ENCODE measurements at regions not wholly inside any gene's neighbourhood (a gene's known extent, or its start where the extent isn't known, plus 50 kb on each side); places are given as distances from the start of the nearest gene placed in this dataset.

- Histone ChIP-seq H3K27me3 (no peaks in the 10 kb centered on the region), H3K36me3 (no peaks in the 10 kb centered on the region), H3K27ac (no peak overlapping the region), H3K4me1 (peaks cover 0 to 3% of the 10 kb centered on the region in 2 donors), H3K4me3 (no peak overlapping the region), H3K9me3 (no peaks in the 10 kb centered on the region)
- intact Hi-C loops (cut with DNase I; ENCODE audit: low total_unique reads) (no loop called here), in situ Hi-C loops (cut with MboI; ENCODE audit: low sequenced_read_pairs in 4 of 4) (no loop called here)
- no peak for DNase-seq
- no peak for ATAC-seq
- TF ChIP-seq CTCF (IDR thresholded peaks at IDR 0.05 in 4 of 5, conservative IDR thresholded peaks at IDR 0.05 in 1 of 5) (no peak), POLR2A (IDR thresholded peaks at IDR 0.05) (no peak)
Measured at GRCh38 chr18:56127322-56128099, 510.9 kb downstream of the TXNL1 start.

GRCh38 chr18:56124186-56124585 is 514.2 kb downstream of the TXNL1 start:
- no peak overlapping the region for H3K4me3 ChIP-seq
- H3K27me3 ChIP-seq: no peaks in the 10 kb centered on the region
- in situ Hi-C loops (cut with MboI; ENCODE audit: low sequenced_read_pairs in 4 of 4) (no loop called here), intact Hi-C loops (cut with DNase I; ENCODE audit: low total_unique reads) (no loop called here)
- H3K27ac ChIP-seq: no peak overlapping the region
- ATAC-seq: no peak
- no peaks in the 10 kb centered on the region for H3K9me3 ChIP-seq
- peaks cover 0 to 3% of the 10 kb centered on the region in 2 donors for H3K4me1 ChIP-seq
- no peak for DNase-seq
- TF ChIP-seq CTCF (IDR thresholded peaks at IDR 0.05 in 4 of 5, conservative IDR thresholded peaks at IDR 0.05 in 1 of 5) (no peak), POLR2A (IDR thresholded peaks at IDR 0.05) (no peak)
- H3K36me3 ChIP-seq: no peaks in the 10 kb centered on the region

DNA sequence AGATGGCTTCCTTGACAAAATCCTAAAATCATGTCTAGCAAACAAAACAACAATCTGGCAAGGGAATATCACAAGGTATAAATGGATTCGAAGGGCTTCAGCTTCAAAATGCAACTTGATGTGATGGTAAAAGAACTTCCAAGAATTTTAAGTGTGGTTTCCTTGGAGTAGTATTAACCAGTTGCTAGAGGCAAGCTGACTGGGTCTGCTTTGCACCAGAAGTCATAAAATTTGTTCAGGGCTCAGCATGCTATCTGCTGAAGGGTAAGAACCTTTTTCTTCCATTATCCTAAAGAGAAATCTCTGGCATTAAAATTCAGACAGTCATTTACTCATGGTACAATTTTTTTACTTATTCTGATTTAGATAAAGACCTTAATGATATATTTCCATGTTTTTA is 516.7 kb downstream of the TXNL1 start:
- no peaks in the 10 kb centered on the region for H3K27me3 ChIP-seq
- TF ChIP-seq POLR2A (IDR thresholded peaks at IDR 0.05): no peak
- no peak for TF ChIP-seq CTCF (IDR thresholded peaks at IDR 0.05 in 4 of 5, conservative IDR thresholded peaks at IDR 0.05 in 1 of 5)
- no peak overlapping the region for H3K4me3 ChIP-seq
- ATAC-seq (no peak), DNase-seq (no peak)
- in situ Hi-C loops (cut with MboI; ENCODE audit: low sequenced_read_pairs in 4 of 4) (no loop called here), intact Hi-C loops (cut with DNase I; ENCODE audit: low total_unique reads) (no loop called here)
- no peaks in the 10 kb centered on the region for H3K9me3 ChIP-seq
- H3K27ac ChIP-seq: no peak overlapping the region
- no peaks in the 10 kb centered on the region for H3K36me3 ChIP-seq
- H3K4me1 ChIP-seq: no peaks in the 10 kb centered on the region

- TF ChIP-seq POLR2A (IDR thresholded peaks at IDR 0.05) (no peak), CTCF (IDR thresholded peaks at IDR 0.05 in 4 of 5, conservative IDR thresholded peaks at IDR 0.05 in 1 of 5) (no peak)
- Histone ChIP-seq H3K27ac (no peak overlapping the region), H3K4me1 (no peaks in the 10 kb centered on the region), H3K9me3 (no peaks in the 10 kb centered on the region), H3K4me3 (no peak overlapping the region), H3K27me3 (no peaks in the 10 kb centered on the region), H3K36me3 (no peaks in the 10 kb centered on the region)
- intact Hi-C loops (cut with DNase I; ENCODE audit: low total_unique reads): no loop called here
- no peak for DNase-seq
- no peak for ATAC-seq
- in situ Hi-C loops (cut with MboI; ENCODE audit: low sequenced_read_pairs in 4 of 4): no loop called here
Measured at GRCh38 chr18:56120782-56121181, 517.6 kb downstream of the TXNL1 start.

DNA sequence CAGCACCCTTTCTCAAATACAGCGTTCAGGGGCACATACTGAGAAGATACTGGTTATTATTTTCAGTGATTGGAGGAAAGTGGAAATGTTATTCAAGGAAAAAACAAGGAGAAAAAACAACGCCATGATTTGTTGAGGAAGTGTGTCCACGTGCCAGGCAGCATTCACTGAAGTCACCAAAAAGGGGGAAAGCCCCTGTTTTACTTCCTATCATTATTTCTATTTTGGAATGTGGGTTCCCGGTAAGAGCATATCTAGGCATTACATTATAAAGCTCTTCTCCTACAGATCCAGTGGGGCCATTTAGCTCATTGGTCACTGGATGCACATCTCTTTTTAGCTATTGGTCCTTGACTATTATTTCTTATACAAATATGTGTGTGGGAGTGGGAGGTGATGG is 518.7 kb downstream of the TXNL1 start:
- Histone ChIP-seq H3K27ac (no peak overlapping the region), H3K4me1 (no peaks in the 10 kb centered on the region), H3K4me3 (no peak overlapping the region), H3K27me3 (no peaks in the 10 kb centered on the region), H3K9me3 (no peaks in the 10 kb centered on the region), H3K36me3 (no peaks in the 10 kb centered on the region)
- TF ChIP-seq POLR2A (IDR thresholded peaks at IDR 0.05) (no peak), CTCF (IDR thresholded peaks at IDR 0.05 in 4 of 5, conservative IDR thresholded peaks at IDR 0.05 in 1 of 5) (no peak)
- no peak for DNase-seq
- intact Hi-C loops (cut with DNase I; ENCODE audit: low total_unique reads) (no loop called here), in situ Hi-C loops (cut with MboI; ENCODE audit: low sequenced_read_pairs in 4 of 4) (no loop called here)
- ATAC-seq: no peak

Measured in gastrocnemius medialis (tissue), 4 donors.